Central memory CD4-positive, alpha-beta T cell (primary cell): ENCODE measurements at regions not wholly inside any gene's neighbourhood (a gene's known extent, or its start where the extent isn't known, plus 50 kb on each side); places are given as distances from the start of the nearest gene placed in this dataset.

ENCODE experiments used
- DNase-seq: peaks from one replicate; pipeline ENCODE4 v3.0.0; 2022

DNA sequence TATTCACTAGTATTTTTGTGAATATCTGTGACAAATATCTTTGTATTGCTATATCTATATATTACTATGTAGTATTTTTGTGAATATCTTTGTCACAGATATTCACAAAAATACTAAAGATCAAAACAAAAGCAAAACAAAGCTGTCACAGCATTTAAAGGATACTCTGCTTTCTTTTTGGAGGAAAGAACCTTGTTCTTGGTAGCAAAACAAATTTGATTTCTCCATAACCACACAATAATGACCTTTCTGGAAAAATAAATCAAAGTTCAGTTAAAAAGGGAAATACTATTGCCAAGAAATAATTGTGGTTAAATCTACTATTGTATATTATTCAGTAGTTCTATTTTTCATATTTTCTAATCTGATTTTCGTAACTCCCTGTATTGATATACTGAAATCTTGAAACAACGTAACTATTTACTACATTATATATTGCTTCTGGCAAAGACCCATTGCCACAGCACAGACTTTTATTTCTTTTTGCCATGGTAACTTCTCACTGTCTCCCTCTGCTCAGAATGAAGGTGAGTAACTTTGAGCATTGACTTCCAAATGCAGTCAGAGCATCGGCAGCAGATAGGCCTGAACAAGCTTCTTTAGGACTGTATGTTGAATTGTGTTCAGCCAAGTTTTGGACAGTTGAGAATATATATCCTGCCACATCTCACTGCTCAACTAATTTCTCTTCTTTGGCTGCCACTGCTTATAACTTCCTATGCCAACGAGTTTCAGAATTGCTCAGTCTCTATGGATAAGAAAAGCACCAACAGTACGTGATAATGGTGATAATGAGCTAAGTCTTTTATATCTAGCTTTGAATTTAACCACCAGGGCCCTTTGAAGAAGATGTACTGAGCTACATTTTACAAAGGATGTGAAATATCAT lies 1097.2 kb upstream of the GJE1 start:
- no peak for DNase-seq

- DNase-seq, result no peak
Observed at GRCh38 chr6:141033101-141033500, 1099.6 kb upstream of the GJE1 start.

GRCh38 chr6:141029908-141030307 lies 1102.8 kb upstream of the GJE1 start:
- DNase-seq, result no peak

- no peak for DNase-seq
Observed at GRCh38 chr6:141028791-141029280, 1103.9 kb upstream of the GJE1 start.

DNA sequence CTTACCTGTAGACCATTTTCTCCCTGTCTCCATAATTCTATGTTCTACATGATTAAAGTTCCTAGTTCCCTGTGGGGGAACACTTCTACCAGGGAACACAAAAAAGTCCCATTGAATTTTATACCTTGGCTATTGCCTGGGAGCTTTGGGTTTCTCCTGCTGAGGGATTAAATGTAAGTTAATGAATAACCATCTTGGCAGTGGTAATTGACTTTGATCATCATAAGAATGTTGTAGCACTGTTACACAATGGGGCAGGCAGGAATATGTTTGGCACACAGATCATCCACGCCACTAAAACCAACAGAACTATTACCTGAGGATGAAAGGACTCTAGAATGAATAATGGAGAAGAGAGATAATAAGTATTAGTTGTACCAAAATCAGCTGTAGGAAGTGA lies 1106.2 kb upstream of the GJE1 start:
- DNase-seq, result no peak

DNA sequence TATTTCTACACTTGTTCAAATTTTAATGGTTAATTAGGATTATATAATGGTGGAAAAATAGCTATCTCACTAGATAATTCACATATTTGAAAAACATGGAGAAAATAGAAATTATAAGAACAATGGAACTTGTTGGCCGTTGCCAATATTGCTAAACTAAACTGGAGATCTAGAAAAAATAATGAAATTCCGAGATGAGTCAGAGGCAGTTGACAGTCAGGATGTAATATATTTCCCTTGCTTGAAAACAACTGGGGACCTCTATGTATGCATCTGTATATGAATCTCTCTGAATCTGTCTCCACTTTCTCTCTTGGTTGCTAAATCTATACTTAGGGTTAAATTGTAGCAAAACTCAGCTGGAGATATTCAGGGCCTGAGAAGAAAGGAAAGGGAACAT lies 1108.2 kb upstream of the GJE1 start:
- no peak for DNase-seq

DNA sequence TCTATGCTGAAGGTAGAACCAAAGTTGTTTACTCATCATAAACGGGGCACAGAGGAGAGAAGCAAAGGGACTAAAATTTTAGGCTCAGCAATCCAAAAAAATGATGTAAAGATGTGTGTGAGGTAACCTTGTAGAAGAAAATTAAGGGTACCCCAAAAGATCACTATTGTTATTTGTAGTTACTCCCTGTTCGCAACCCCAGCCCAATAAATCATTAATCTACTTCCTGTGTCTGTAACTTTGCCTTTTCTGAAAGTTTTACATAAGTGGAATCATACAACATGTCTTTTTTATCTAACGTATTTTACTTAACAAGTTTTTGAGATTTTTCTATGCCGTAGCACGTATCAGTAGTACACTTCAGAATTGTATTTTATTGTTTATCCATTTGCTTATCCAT lies 1114.8 kb upstream of the GJE1 start:
- DNase-seq, result no peak

GRCh38 chr6:141000917-141001316 lies 1131.8 kb upstream of the GJE1 start:
- DNase-seq, result no peak

- no peak for DNase-seq
Observed at GRCh38 chr6:140993515-140993914, 1139.2 kb upstream of the GJE1 start.

- DNase-seq, result no peak
Observed at GRCh38 chr6:140992678-140993077, 1140.0 kb upstream of the GJE1 start.

DNA sequence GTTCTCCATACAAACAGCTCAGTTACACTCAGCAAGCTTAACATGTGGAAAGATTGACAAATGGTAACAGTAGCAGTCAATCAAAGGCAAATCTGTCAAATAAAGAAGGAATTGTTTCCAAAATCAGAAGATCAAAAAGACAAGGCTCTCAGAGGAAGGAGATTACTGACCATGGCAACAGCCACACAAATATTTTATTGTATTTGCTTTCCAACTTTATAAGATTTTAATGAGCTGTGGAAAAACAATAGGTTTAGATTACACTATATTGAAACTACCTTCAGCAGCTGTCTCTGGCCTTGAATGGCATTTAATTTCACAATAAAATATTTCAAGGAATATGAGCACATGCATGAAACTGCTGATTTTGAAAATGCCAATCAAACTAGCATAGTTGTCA lies 1143.9 kb upstream of the GJE1 start:
- no peak for DNase-seq

GRCh38 chr6:140987364-140988155 lies 1145.2 kb upstream of the GJE1 start:
- DNase-seq, result no peak

- DNase-seq, result no peak
Observed at GRCh38 chr6:140985679-140986275, 1146.9 kb upstream of the GJE1 start.

DNA sequence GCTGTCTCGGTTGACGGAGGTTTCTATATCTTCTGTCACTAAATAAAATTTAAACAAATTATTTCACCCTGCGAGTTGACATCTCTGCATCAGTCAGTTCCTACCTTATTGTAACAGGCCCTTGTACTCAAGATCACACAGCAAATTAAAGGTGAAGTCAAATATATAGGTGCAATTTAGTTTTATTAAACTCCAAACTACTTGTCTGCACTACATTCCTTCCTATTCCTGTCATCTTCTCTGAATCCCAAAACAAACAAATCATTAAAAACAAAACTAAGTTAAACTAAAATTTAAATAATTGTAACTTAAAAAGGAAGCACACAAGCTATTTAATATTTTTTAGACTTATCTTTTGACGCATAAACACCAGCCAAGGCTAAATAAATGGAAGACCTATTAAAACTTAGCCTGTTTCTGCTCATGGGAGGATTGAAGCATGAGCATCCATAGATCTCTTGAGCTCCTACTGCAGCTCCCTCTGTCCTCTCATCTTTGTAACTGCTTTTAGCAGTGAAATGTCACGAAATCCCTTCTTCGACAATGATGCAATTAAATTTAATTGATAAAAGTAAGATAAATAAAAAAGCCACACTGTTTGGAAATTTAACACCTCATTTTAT lies 1152.3 kb upstream of the GJE1 start:
- no peak for DNase-seq

- no peak for DNase-seq
Observed at GRCh38 chr6:140979642-140980091, 1153.1 kb upstream of the GJE1 start.

DNA sequence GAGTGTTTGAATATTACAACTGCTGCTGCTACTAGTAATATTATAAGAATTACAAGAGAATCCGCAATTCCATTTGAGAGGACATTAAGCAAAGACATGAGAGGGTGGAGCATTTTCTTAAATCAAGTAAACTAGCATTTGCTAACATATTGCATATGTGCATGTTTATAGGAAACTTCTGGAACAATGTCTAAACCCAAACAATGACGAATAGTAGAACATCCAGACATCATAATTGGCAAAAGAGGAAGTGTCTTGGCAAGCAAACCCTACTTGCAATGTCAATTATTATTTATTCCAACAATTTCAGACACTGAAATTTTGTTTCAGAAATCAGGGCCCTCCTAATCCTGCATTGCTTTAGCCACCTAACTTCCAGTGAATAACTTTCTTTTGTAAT lies 1155.3 kb upstream of the GJE1 start:
- no peak for DNase-seq

DNA sequence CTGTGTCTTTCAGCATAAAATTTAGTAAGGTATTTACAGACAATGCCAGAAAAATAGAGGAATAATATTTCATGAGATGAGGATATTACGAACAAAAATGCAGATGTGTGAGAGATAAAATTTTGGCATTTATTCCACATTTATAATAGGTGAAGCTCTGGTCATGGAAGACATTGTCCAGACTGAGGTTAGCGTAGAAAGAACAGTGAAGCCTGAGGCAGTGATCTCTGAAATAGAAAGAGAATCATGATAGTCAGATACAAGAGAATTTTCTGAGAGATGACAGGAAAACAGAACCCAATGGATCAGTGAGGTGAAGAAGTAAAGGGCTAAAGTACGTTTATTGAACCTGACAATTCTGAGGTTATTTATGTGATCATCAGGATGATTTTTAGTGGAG lies 1155.9 kb upstream of the GJE1 start:
- no peak for DNase-seq

DNA sequence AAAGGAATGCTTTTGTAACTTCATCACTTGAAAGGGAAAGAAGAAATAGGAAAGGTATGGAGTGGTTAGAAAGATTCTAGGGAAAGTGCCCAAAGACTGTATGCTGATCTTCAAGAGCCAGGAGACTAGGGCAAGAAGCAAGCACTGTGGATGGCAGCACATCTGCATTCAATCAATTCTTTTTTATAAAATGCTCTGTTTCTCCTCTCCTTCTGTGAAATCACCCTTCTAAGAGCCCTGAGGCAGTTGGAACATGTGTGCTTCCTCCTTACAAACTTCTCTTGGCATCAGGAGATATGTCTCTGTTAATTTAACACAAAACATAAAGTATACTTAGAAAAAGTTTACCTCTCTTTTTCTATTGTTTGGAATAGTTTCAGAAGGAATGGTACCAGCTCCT lies 1162.2 kb upstream of the GJE1 start:
- DNase-seq, result no peak

- no peak for DNase-seq
Observed at GRCh38 chr6:140968062-140968461, 1164.7 kb upstream of the GJE1 start.

GRCh38 chr6:140966676-140967075 lies 1166.0 kb upstream of the GJE1 start:
- DNase-seq, result no peak

- no peak for DNase-seq
Observed at GRCh38 chr6:140960566-140960965, 1172.2 kb upstream of the GJE1 start.

DNA sequence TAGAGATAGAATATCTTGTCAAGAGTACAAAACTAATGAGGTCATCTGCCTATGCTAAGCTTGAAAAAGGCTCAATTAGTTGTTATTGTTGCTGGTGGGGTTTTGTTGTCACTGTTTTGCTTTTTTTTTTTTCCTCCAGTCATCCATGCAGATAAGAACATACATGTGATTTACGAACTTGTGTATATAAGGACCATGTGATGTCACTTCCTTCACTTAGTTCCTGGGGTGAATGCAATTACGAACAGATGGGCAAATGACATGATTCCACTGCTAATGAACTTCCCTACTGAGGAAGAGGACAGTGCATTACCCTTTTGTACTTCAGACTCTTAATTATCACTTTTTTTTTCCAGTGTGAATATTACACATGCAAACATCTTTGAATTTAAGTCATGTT lies 1175.3 kb upstream of the GJE1 start:
- no peak for DNase-seq
